ENCODE measurements at regions not wholly inside any gene's neighbourhood (a gene's known extent, or its start where the extent isn't known, plus 50 kb on each side); places are given as distances from the start of the nearest gene placed in this dataset.

- no peak overlapping the region for H3K4me3 ChIP-seq (ENCODE audit: low read depth, low read length)
- no peak for TF ChIP-seq CTCF (IDR thresholded peaks at IDR 0.05; ENCODE audit: low read depth, low read length)
These were observed 59.7 kb upstream of the SDK2 start for GRCh38 chr17:73703917-73704316.

GRCh38 chr17:73705594-73705993, 61.3 kb upstream of the SDK2 start:
- no peak for TF ChIP-seq CTCF (IDR thresholded peaks at IDR 0.05; ENCODE audit: low read depth, low read length)
- no peak overlapping the region for H3K4me3 ChIP-seq (ENCODE audit: low read depth, low read length)

- H3K4me3 ChIP-seq (ENCODE audit: low read depth, low read length): no peak overlapping the region
- no peak for TF ChIP-seq CTCF (IDR thresholded peaks at IDR 0.05; ENCODE audit: low read depth, low read length)
These were observed 62.2 kb upstream of the SDK2 start for GRCh38 chr17:73706428-73706827.

- no peak for TF ChIP-seq CTCF (IDR thresholded peaks at IDR 0.05; ENCODE audit: low read depth, low read length)
- H3K4me3 ChIP-seq (ENCODE audit: low read depth, low read length): no peak overlapping the region
These were observed 62.6 kb upstream of the SDK2 start for GRCh38 chr17:73706858-73707257.

GRCh38 chr17:73707358-73707757, 63.1 kb upstream of the SDK2 start:
- TF ChIP-seq CTCF (IDR thresholded peaks at IDR 0.05; ENCODE audit: low read depth, low read length): no peak
- H3K4me3 ChIP-seq (ENCODE audit: low read depth, low read length): no peak overlapping the region

GRCh38 chr17:73710095-73710592, 65.9 kb upstream of the SDK2 start:
- no peak for TF ChIP-seq CTCF (IDR thresholded peaks at IDR 0.05; ENCODE audit: low read depth, low read length)
- no peak overlapping the region for H3K4me3 ChIP-seq (ENCODE audit: low read depth, low read length)

GRCh38 chr17:73711184-73711583, 66.9 kb upstream of the SDK2 start:
- TF ChIP-seq CTCF (IDR thresholded peaks at IDR 0.05; ENCODE audit: low read depth, low read length): no peak
- no peak overlapping the region for H3K4me3 ChIP-seq (ENCODE audit: low read depth, low read length)

Measured in WI38 (cell line).